ENCODE measurements at regions not wholly inside any gene's neighbourhood (a gene's known extent, or its start where the extent isn't known, plus 50 kb on each side); places are given as distances from the start of the nearest gene placed in this dataset.

DNA sequence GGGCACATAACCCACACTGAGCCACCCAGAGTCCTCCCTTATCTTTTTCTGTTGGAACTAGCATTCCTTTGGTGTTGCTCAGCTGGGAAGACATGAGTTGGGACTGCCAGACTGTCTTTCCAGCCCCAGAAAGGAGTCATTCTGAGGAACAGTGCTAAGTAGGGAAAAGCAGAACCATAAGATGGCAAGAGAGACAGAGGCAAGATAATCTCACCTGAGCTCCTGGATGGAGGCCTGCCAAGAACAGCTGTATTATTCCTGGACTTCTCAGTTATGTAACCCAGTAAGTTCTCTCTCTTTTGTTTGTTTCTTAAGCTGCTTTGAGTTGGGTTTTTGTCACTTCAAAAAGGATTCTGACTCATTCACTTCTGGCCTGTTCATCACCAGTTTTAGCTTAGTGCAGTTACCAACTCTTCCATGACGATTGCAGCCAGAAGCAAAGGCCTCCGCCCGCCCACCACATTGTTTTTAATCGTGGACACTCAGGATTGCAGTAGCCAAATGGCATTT, 134.4 kb downstream of the OMA1 start:
- Histone ChIP-seq H4K20me1 (ENCODE audit: control insufficient read depth, insufficient read depth, low read length, poor library complexity, severe bottlenecking) (no peaks in the 10 kb centered on the region), H3K27me3 (replicated peaks in 1 of 4; ENCODE audit: control extremely low read depth in 1 of 4, control insufficient read depth in 3 of 4, insufficient read depth in 4 of 4, low read length in 3 of 4) (no peaks in the 10 kb centered on the region), H3K79me2 (ENCODE audit: control insufficient read depth, insufficient read depth, low read length) (no peaks in the 10 kb centered on the region), H3K9ac (ENCODE audit: low read length) (no peak overlapping the region), H3K9me3 (ENCODE audit: control extremely low read depth in 1 of 3, control insufficient read depth in 2 of 3, insufficient read depth in 1 of 3, low read length in 2 of 3) (no peaks in the 10 kb centered on the region), H2AFZ (ENCODE audit: insufficient read depth, low read depth, low read length, poor library complexity, severe bottlenecking) (no peak overlapping the region), H3K27ac (ENCODE audit: low read length in 2 of 2) (no peak overlapping the region), H3K4me3 (ENCODE audit: control extremely low read depth in 1 of 5, extremely low read depth in 1 of 5, insufficient read depth in 1 of 5, low read depth in 2 of 5, low read length in 4 of 5) (no peak overlapping the region), H3K4me1 (ENCODE audit: control insufficient read depth in 2 of 2, insufficient read depth in 2 of 2, low read length in 2 of 2) (no peaks in the 10 kb centered on the region), H3K4me2 (replicated peaks; ENCODE audit: low read depth, low read length, poor library complexity, severe bottlenecking) (no peak overlapping the region), H3K36me3 (replicated peaks in 1 of 2; ENCODE audit: control extremely low read depth in 1 of 2, control insufficient read depth in 1 of 2, extremely low read depth in 1 of 2, insufficient read depth in 2 of 2, low read length in 1 of 2) (no peaks in the 10 kb centered on the region)
- Mint-ChIP-seq H3K9me3 (ENCODE audit: insufficient read depth) (no peaks in the 10 kb centered on the region), H3K27me3 (no peaks in the 10 kb centered on the region), H3K4me3 (no peak overlapping the region), H3K27ac (no peak overlapping the region), H3K4me1 (no peaks in the 10 kb centered on the region)
- TF ChIP-seq, protein P1, sequence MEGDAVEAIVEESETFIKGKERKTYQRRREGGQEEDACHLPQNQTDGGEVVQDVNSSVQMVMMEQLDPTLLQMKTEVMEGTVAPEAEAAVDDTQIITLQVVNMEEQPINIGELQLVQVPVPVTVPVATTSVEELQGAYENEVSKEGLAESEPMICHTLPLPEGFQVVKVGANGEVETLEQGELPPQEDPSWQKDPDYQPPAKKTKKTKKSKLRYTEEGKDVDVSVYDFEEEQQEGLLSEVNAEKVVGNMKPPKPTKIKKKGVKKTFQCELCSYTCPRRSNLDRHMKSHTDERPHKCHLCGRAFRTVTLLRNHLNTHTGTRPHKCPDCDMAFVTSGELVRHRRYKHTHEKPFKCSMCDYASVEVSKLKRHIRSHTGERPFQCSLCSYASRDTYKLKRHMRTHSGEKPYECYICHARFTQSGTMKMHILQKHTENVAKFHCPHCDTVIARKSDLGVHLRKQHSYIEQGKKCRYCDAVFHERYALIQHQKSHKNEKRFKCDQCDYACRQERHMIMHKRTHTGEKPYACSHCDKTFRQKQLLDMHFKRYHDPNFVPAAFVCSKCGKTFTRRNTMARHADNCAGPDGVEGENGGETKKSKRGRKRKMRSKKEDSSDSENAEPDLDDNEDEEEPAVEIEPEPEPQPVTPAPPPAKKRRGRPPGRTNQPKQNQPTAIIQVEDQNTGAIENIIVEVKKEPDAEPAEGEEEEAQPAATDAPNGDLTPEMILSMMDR (IDR thresholded peaks at IDR 0.05) = no peak
- TF ChIP-seq EZH2 (IDR thresholded peaks at IDR 0.05; ENCODE audit: borderline replicate concordance, insufficient read depth, low read depth, low read length, poor library complexity, severe bottlenecking) = no peak
- POLR2A ChIA-PET = interaction anchor here (0.5 kb wide), 1 partner anchor 19 kb away, joined by 3 read pairs; no protein-coding TSS in a partner anchor
- CTCF ChIA-PET = interaction anchor here (1.0 kb wide), 1 partner anchor 10 kb away, joined by 3 read pairs; no protein-coding TSS in a partner anchor
- intact Hi-C loops (cut with micrococcal nuclease) = no loop called here
- 100% methylated on average over 4 of the region's 4 CpGs for WGBS (ENCODE audit: insufficient coverage)
- no peak for ATAC-seq (ENCODE audit: low read depth)
- no peak for DNase-seq

DNA sequence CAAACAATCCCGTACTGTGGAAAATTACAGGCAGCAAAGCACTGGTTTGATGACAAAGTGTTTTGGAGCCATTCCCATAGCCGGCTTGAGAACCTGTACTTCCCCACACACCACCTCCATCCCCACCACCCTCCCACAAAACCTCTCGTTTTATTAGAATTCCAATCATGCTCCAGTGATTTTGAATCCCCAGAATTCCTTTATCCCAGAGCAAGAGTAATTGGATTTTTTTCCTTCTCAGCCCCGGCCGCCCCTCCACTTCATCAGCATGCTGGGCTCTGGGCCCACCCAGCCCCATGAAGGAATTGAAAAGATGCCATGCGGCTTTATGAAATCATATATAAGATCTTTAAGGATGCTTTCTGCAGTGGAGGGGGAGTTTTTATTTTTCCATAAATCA, 136.6 kb downstream of the OMA1 start:
- Histone ChIP-seq H2AFZ (ENCODE audit: insufficient read depth, low read depth, low read length, poor library complexity, severe bottlenecking) (no peak overlapping the region), H3K4me1 (ENCODE audit: control insufficient read depth in 2 of 2, insufficient read depth in 2 of 2, low read length in 2 of 2) (no peaks in the 10 kb centered on the region), H3K27me3 (replicated peaks in 1 of 4; ENCODE audit: control extremely low read depth in 1 of 4, control insufficient read depth in 3 of 4, insufficient read depth in 4 of 4, low read length in 3 of 4) (no peaks in the 10 kb centered on the region), H3K9ac (ENCODE audit: low read length) (no peak overlapping the region), H3K36me3 (replicated peaks in 1 of 2; ENCODE audit: control extremely low read depth in 1 of 2, control insufficient read depth in 1 of 2, extremely low read depth in 1 of 2, insufficient read depth in 2 of 2, low read length in 1 of 2) (no peaks in the 10 kb centered on the region), H3K4me3 (ENCODE audit: control extremely low read depth in 1 of 5, extremely low read depth in 1 of 5, insufficient read depth in 1 of 5, low read depth in 2 of 5, low read length in 4 of 5) (no peak overlapping the region), H4K20me1 (ENCODE audit: control insufficient read depth, insufficient read depth, low read length, poor library complexity, severe bottlenecking) (no peaks in the 10 kb centered on the region), H3K4me2 (replicated peaks; ENCODE audit: low read depth, low read length, poor library complexity, severe bottlenecking) (no peak overlapping the region), H3K79me2 (ENCODE audit: control insufficient read depth, insufficient read depth, low read length) (no peaks in the 10 kb centered on the region), H3K9me3 (ENCODE audit: control extremely low read depth in 1 of 3, control insufficient read depth in 2 of 3, insufficient read depth in 1 of 3, low read length in 2 of 3) (no peaks in the 10 kb centered on the region), H3K27ac (ENCODE audit: low read length in 2 of 2) (no peak overlapping the region)
- Mint-ChIP-seq H3K27me3 (no peaks in the 10 kb centered on the region), H3K9me3 (ENCODE audit: insufficient read depth) (no peaks in the 10 kb centered on the region), H3K4me1 (no peaks in the 10 kb centered on the region), H3K27ac (no peak overlapping the region), H3K4me3 (no peak overlapping the region)
- 100% methylated on average over 3 of the region's 6 CpGs for WGBS (ENCODE audit: insufficient coverage)
- intact Hi-C loops (cut with micrococcal nuclease) = no loop called here
- DNase-seq = no peak
- ChIA-PET CTCF (no interaction called here), POLR2A (no interaction called here)
- TF ChIP-seq EZH2 (IDR thresholded peaks at IDR 0.05; ENCODE audit: borderline replicate concordance, insufficient read depth, low read depth, low read length, poor library complexity, severe bottlenecking) = no peak
- TF ChIP-seq, protein P1 (IDR thresholded peaks at IDR 0.05) = no peak
- ATAC-seq (ENCODE audit: low read depth) = no peak
